GM13976 (cell line): ENCODE measurements at regions not wholly inside any gene's neighbourhood (a gene's known extent, or its start where the extent isn't known, plus 50 kb on each side); places are given as distances from the start of the nearest gene placed in this dataset.
"Not testable (repeated sequence)": the region's sequence is repeated elsewhere in the genome, so short reads cannot be mapped to it uniquely, and the experiment has no call there.

Experiments used
- DNase-seq: peaks from one replicate; pipeline ENCODE4 v3.0.0; 2012; ENCODE audit warnings: low spot score
- in situ Hi-C: fragments of 300-500 bp; cut with MboI; formaldehyde crosslinking; loops from one replicate; pipeline ENCODE4 v1.12.0; 2022; ENCODE audit warnings: low sequenced_read_pairs, mixed read lengths, inconsistent platforms; ENCODE audit not compliant: unreplicated experiment
- TF ChIP-seq, protein P1 (sequence below): IDR thresholded peaks from 2 replicates; pipeline ENCODE4 v1.5.1; 2012; ENCODE audit warnings: borderline replicate concordance, mild to moderate bottlenecking; ENCODE audit not compliant: insufficient read depth; ENCODE audit errors: extremely low read depth, missing control alignments, control extremely low read depth

DNA sequence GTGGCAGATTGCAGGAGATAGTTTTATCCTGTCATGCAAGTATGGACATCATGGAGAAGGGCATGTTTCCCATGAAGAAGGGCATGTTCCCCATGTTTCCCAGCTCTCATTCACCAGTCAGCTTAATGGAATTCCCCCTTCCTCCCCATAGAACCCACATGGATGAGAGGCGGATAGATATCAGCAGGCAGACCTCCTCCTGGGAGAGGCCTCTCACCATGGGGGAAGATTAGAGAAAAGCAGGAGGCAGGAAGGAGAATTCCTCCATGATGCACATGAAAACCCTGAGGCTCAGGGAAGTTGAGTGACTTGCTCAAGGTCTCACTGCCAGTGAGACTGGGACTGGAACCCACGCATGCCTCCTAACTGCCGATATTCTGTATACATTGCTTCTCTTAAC, 92.9 kb upstream of the FOXN3 start:
- TF ChIP-seq, protein P1, sequence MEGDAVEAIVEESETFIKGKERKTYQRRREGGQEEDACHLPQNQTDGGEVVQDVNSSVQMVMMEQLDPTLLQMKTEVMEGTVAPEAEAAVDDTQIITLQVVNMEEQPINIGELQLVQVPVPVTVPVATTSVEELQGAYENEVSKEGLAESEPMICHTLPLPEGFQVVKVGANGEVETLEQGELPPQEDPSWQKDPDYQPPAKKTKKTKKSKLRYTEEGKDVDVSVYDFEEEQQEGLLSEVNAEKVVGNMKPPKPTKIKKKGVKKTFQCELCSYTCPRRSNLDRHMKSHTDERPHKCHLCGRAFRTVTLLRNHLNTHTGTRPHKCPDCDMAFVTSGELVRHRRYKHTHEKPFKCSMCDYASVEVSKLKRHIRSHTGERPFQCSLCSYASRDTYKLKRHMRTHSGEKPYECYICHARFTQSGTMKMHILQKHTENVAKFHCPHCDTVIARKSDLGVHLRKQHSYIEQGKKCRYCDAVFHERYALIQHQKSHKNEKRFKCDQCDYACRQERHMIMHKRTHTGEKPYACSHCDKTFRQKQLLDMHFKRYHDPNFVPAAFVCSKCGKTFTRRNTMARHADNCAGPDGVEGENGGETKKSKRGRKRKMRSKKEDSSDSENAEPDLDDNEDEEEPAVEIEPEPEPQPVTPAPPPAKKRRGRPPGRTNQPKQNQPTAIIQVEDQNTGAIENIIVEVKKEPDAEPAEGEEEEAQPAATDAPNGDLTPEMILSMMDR, result no peak
- in situ Hi-C loops, result no loop called here
- DNase-seq, result no peak

DNA sequence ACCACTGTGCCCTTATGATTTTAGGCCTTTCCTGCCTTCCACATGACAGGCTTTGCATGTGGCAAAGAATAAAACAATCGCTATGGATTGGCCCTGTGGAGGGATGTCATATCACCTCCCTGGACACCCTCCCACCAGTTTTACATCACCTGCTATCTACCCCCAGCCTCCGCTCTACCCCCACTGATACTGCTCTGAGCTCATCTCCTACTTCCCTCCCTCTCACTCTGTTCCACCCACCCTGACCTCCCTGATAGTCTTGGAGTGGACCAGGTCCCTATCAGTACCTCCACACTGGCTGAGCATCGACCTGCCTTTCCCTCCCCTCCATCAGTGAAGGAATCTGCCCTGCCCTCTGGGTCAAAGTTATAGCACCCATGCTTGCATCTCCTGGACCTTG, 91.8 kb upstream of the FOXN3 start:
- in situ Hi-C loops, result no loop called here
- TF ChIP-seq, protein P1, result no peak
- no peak for DNase-seq

DNA sequence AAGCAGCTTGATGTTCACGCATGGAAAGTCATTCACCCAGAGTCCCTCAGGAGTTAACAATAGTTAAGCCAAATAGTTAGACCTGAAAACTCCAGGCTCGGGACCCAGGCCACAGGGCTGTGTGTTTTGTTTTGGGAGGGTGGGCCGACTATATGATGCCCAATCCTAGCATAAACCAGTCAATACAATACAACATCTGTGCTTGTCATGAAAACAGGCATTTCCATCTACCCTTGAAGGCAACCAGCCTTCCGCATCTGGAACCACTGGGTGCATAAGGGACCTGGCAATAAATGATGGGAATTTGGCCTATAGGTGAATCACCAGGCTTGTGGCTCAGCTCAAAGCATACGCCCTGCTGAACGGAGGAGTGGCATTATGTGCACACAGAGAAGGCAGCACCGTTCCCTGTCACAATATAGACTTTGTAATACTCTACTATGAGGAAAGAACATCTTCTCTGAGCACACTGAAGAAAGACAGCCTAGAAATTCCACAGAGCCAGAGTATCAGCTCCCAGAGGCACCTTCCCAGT, 91.0 kb upstream of the FOXN3 start:
- no peak for DNase-seq
- in situ Hi-C loops, result no loop called here
- TF ChIP-seq, protein P1, result no peak

DNA sequence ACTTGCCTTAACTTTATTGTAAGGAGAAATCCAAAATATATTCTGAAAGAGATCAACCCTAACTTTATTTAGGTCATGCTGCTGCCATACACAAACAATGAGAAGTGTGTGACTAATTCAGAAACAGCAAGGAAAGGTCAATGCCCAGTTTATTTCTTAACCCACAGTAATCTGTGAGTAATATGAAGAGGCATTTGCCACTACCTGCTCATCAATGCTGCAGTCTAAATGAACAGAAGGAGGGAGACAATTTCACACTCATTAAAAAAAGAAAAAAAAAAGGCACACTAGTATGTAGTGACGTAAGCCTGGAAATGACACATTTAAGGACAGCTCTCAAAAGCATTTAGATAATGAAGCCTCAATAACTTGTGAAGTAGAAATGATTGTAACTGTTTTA, 90.5 kb upstream of the FOXN3 start:
- TF ChIP-seq, protein P1, result no peak
- peak; percentile 27 for DNase-seq
- in situ Hi-C loops, result no loop called here

DNA sequence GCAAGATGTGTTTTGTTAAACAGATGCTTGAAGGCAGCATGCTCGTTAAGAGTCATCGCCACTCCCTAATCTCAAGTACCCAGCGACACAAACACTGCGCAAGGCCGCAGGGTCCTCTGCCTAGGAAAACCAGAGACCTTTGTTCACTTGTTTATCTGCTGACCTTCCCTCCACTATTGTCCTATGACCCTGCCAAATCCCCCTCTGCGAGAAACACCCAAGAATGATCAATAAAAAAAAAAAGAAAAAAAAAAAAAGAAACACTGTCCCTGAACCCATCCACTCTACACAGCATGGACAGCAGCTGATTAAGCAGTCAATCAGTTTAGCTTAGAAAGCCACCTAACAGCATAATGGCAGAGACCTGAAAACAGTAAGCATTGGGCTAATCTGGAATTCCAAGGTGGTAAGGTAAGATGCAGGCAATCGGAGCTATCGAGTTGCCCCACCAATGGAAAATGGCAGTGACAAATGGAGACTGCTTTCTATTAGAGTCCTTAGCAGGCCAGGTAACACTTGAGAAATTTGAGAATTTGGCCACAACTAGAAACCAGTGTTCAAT, 89.9 kb upstream of the FOXN3 start:
- in situ Hi-C loops, DNase-seq: not testable (repeated sequence)

DNA sequence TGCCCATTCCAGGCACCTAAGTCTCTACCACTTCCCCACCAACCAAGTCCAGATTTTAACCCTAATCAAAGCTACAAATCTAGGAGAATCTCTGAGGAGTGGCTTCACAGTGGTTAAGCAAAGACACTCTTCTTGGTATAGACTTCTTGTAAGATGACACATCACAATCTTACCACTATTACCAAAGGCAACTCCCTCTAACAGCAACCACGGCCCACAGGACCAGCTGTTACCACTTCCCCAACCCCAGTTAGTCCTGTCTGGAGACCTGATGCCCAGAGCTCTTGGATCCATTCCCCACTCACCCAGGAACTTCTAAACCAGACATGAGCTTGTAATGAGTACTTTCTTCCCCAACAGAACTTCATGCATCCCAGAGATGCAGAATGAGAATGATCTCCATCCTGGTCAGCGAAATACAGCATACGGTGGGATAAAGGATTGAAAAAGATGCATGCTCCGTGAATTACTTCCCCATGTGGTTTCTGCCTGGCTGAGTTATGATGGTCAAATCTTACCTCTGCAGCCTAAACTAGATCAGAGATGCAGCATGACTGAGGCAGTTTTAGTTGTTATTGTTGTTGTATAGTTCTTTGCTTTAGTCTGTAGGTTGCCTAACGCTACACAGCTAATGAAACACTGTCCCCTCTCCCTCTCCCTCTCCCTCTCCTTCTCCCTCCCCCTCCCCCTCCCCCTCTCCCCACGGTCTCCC, 87.7 kb upstream of the FOXN3 start:
- in situ Hi-C loops, result no loop called here
- TF ChIP-seq, protein P1, result no peak
- peak; percentile 37 for DNase-seq

DNA sequence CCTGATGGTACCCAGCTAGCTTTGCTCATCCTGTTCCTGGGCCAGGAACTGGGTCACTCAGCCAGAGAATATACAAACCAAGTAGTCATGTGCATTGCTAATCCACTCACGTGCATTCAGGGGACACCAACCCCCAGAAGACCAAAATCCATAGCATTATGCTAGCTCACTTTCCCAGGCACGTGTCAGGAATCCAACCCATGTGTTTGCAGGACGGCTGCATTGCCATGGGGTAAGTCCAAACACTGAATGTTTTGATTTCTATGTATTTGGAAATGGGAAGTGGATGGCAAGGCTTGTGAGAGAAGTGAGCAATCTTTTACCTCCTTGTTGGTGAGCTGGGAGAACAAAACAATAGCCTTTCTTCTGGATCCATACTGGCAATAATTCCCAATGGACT, 87.1 kb upstream of the FOXN3 start:
- TF ChIP-seq, protein P1, result no peak
- no peak for DNase-seq
- in situ Hi-C loops, result no loop called here
